Hematopoietic multipotent progenitor cell treated with erythropoietin and hydrocortisone succinate and interleukin-3 and kit ligand, for 15 days (in vitro differentiated cells): ENCODE measurements at regions not wholly inside any gene's neighbourhood (a gene's known extent, or its start where the extent isn't known, plus 50 kb on each side); places are given as distances from the start of the nearest gene placed in this dataset.

ENCODE experiments used
- DNase-seq: peaks from one replicate; pipeline ENCODE4 v3.0.0-alpha.2; 2015; ENCODE audit warnings: low spot score

DNA sequence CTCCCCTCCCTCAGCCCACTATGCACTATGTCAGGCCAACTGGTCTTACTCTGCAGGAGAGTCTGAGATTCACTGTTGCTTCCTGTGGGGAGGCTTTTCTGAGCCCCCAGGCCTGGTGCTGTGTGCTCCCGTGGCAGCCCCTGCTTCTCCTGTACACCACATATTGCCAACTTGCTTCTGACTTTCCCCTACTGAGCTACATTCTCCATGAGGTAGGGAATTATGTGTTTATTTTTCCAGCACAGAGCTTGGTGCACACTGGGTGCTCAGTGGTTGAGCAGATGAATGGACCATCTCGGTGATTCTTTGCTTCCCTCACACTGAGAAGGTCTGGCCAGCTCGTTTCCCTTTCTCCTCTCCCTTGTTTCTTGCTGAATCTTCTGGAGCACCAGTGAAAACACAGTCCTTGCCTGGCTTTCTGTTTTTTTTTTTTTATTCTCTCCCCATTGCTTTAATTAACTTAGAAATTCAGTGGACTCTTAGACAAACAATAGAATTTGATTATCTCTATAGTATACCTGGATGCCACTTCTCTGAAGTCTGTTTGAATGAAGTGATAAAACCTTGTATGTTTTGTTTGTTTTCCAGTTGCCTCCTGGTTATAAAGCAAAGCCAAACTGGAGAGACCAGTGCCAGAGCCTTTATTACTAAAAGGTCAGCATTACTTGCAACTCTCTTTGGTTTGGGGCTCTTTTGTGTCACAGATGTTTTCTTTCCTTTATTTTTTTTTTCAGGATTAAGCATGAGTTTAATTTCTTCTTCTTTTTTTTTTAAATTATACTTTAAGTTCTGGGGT, 50.3 kb upstream of the CNIH3 start:
- DNase-seq: no peak
